ENCODE measurements at regions not wholly inside any gene's neighbourhood (a gene's known extent, or its start where the extent isn't known, plus 50 kb on each side); places are given as distances from the start of the nearest gene placed in this dataset.

GRCh38 chr21:14869984-14870852 lies 194.6 kb downstream of the NRIP1 start:
- DNase-seq: no peak

DNA sequence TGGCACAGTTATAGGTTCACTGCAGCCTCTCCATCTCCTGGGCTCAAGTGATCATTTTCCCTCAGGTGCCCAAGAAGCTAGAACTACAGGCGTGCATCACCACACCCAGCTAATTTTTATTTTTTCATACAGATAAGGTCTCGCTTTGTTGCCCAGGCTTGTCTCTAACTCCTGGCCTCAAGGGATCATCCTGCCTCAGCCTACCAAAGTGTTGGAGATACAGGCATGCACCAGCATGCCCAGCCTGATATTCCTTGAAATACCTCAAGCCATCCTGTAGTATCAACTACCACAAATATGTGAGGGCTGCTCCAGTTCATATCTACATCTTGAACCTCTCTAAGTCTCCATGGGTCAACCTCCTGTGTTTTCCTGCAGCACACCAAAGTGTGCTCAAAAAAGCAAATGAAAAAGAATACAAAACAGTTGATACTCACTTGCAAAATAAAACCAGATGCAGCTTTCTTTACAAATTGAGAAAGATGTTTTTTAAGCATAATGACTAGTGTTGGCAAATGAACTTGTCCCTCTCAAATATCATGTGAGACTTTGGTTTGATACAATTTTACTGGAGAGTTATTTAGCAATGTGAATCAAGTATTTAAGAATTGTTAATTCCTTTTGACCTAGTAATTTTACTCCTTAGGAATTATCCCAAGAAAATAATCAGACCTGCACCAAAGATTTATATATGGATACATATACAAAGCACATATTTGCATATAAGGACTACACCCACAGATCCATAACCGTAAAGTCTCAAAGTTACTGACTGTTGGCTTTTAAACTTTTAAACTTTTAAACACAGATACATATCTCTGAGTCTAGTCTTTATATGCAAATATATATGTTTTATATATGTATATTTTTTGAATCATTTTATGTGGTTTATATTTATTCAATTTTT lies 197.7 kb downstream of the NRIP1 start:
- no peak for DNase-seq

- DNase-seq: peak; percentile 10
Measured at GRCh38 chr21:14864211-14865021, 200.4 kb downstream of the NRIP1 start.

DNA sequence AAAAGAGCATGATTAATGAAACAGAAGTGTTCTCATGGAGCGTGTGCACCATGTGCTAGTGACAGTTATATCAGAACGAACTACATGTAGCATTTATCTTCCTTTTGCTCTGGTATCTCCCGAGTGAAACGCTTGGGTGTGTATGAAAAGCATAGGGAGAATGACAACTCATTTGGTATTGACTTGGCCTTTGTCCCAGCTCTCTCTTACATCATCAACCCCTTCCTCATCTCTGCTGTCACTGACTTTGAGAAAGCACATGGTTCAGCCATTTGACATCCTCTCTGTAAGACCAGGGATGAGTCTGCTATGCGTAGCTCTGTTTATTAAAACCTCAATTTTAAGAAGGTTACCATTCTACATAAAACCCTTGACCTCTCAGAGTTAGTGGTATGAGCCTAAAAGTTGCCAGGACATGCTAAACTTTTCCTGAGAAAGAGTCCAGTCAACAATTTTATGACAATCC lies 201.0 kb downstream of the NRIP1 start:
- no peak for DNase-seq

GRCh38 chr21:14862794-14863720 lies 201.7 kb downstream of the NRIP1 start:
- no peak for DNase-seq

DNA sequence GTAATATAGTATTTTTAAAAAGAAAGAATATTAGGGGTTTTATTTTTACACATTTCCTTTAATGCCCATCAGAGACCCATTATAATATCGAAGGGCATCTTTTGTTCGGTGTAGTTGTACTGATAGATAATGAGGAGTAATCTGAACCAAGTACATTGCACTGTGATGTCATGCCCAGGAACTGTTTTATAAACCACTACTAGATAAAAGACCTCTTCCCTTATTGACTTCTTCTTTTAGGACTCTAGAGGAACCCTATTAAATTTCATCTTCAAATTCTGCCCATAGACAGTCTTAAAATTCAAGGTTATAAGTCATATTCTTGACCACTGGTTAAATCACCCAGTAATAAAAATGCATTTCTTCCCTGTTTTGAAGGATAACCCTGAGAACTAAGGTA lies 206.5 kb downstream of the NRIP1 start:
- no peak for DNase-seq

DNA sequence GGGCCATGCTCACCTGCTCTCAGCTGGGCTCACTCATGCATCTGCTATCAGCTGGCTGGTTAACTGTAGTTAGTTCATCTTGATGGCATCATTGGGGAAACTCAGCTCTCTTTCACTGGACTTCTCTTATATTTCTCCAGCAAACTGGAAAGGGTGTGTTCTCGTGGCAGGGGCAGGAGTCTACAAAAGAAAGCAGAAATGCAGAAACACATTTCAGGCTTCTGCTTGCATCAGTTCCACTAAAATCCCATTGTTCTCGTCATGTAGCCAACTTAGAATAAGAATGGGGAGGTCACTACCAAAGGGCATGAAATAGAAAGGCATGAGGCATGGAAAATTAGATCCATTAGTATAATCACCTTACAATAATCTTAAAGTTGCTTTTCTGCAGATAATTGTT lies 207.3 kb downstream of the NRIP1 start:
- no peak for DNase-seq

DNA sequence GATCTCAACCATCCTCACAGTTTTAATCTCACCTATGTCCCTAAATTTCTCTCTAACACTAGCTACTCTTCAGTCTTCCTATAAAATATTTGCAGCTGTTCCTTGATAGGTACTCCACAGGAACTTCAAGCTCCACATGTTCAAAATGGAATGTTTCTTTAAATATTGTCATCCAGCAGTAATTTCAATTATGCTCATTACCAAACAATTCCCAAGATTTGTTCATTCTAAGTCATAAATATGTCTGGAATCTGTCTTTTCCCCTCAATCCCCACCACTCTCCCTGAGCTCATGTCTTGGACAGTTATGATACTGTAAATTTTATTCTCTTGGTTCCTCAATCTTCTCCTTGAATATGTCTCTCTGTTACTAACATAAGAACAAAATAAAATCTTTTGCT lies 214.4 kb downstream of the NRIP1 start:
- DNase-seq: no peak

DNA sequence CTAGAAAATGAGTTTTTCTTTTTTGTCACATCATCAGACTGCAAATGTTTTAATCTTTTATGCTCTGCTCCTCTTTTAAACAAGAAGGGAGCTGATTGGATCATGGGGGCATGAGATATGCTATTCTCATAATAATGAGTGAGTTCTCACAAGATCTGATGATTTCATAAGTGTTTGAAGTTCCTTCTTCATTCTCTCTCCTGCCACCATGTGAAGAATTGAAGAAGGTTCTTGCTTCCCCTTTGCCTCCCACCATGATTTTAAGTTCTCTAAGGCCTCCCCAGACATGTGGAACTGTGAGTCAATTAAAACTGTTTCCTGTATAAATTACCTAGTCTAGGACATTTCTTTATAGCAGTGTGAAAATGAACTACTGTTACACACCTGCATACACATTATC lies 218.2 kb downstream of the NRIP1 start:
- no peak for DNase-seq

- no peak for DNase-seq
Measured at GRCh38 chr21:14844001-14844400, 220.8 kb downstream of the NRIP1 start.

DNA sequence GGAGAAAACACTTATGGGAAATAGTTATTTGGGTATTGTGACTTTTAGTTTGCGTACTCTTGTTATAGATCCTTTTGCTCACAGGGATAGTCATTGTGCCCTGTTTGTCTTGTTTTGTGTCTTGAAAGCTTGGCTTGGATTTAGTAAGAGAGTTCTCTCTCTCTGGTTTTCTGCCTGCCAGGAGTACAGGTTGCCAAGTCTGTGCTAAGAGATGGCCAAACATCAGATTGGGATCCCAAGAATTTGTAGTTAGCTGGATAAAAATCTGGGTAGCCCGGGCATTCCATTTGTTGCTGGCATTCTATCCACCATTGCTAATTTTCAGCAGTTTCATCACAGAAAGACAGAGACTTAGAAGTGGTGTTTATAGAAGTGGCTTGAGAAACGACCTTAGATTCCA lies 222.2 kb downstream of the NRIP1 start:
- DNase-seq: no peak

GRCh38 chr21:14841511-14842472 lies 223.0 kb downstream of the NRIP1 start:
- DNase-seq: no peak

GRCh38 chr21:14838400-14838799 lies 226.4 kb downstream of the NRIP1 start:
- no peak for DNase-seq

- DNase-seq: no peak
Measured at GRCh38 chr21:14836950-14837349, 227.8 kb downstream of the NRIP1 start.

DNA sequence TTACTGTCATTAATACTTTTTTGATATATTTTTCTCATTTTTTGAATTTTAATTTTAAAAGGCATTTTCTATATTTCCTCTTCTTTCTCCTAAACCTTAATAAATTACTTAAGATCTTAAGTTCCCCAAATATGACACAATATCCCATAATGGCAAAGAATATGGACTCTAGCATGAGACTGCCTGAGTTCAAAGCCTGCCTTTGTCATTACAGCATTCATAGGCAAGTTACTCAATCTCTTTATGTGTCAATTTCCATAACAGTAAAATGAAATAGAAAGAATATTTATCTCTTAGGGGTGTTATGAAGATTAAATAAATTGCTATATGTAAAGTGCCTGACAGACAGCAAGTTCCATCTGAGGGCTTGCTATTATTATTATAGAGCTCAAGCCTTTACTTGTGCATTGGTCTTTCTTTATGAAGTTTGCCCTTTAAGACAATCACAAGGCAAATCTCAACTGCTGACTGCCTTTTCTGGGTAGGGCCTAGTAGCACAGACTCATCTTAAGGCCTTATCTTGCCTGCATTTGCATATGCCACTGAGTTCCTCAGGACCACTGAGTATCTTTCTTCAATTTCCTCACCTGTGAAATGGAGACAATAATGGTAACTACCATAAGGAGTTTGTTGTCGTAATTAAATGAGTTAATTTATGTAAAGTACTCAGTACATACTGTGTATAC lies 231.0 kb downstream of the NRIP1 start:
- no peak for DNase-seq

GRCh38 chr21:14833241-14833640 lies 231.6 kb downstream of the NRIP1 start:
- no peak for DNase-seq

- DNase-seq: no peak
Measured at GRCh38 chr21:14830307-14830706, 234.5 kb downstream of the NRIP1 start.

DNA sequence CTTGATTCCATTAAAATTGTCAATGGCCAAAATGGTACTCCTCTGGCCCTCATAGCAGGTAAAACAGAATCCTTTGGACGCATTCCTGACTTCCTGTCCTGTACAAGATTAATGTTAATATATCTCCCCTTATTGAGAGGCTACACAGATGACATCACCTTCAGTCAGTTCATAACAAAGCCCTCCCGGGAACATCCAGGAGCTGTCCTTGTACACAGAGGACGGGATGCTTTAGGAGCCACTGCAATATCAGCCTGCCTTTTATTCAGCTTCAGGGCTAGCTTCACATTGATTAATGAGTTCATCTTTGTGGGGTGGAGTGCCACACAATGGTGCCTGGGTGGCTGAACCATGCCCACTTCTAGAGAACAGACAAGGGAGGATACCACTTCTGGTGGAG lies 235.1 kb downstream of the NRIP1 start:
- no peak for DNase-seq

DNA sequence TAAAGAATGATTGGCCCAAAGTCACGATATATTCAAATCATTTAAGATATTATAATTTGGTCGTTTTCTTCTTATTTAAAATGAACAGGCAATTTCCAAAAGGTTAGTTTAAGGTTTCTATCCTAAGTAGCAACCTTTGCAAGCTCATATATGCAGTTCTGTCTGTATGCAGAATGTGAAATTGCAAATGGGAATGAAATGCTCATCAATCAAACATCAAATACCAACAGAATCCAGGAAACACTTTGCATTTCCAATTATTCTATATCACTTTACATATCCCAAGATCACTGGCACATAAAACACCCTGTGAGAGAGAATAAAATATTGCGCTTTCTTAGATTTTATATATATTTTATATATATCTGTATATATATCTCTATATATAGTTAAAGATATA lies 237.3 kb downstream of the NRIP1 start:
- DNase-seq: no peak

DNA sequence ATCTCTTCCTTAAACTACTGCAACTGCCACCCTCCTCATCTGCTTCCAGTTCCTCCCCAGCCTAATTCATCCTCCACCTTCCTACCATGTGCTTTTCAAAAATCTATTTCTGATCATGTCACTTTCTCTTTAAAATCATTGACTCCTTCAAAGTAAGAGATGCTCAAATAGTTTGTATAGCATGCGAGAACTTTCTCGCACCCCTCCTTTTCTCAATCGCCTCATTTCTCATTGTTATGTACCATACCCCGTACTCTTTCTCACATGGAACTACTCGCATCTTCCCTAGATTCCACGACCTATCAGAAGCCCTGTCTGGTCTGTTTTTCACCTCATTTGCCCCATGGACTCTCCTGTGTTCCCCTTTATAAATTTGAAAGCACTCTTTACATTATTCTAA lies 238.2 kb downstream of the NRIP1 start:
- DNase-seq: no peak
